Suprapubic skin (tissue), 3 donors: ENCODE measurements at regions not wholly inside any gene's neighbourhood (a gene's known extent, or its start where the extent isn't known, plus 50 kb on each side); places are given as distances from the start of the nearest gene placed in this dataset.

Experiments
- CTCF ChIP-seq, 2 donors: fragments of 200-600 bp in 1 of 2; fragments of 450-650 bp in 1 of 2; sonication (generic) in 1 of 2; IDR thresholded peaks; one replicate each; pipeline ENCODE4 v1.5.1; 2016 to 2019; ENCODE audit warnings: antibody characterized with exemption in 2 of 2, mild to moderate bottlenecking in 1 of 2, moderate library complexity in 1 of 2
- POLR2A ChIP-seq, 2 donors: fragments of 450-650 bp; IDR thresholded peaks; one replicate each; pipeline ENCODE4 v1.6.1; 2017; ENCODE audit warnings: antibody characterized with exemption in 2 of 2, mild to moderate bottlenecking in 2 of 2, moderate library complexity in 2 of 2

GRCh38 chr9:75812141-75812540 lies 78.3 kb upstream of the PCSK5 start:
- TF ChIP-seq CTCF (IDR thresholded peaks at IDR 0.05) (no peak), POLR2A (IDR thresholded peaks at IDR 0.05) (no peak)
